NCI-H748 (cell line): ENCODE measurements at regions not wholly inside any gene's neighbourhood (a gene's known extent, or its start where the extent isn't known, plus 50 kb on each side); places are given as distances from the start of the nearest gene placed in this dataset.
A peak's percentile ranks its signal among the peaks of the same experiment; 100 is the strongest.
"Not testable (repeated sequence)": the region's sequence is repeated elsewhere in the genome, so short reads cannot be mapped to it uniquely, and the experiment has no call there.

ENCODE experiments used
- DNase-seq: peaks from one replicate; lab custom pipeline; 2025; ENCODE audit not compliant: unreplicated experiment; lab: John Stamatoyannopoulos, UW

DNA sequence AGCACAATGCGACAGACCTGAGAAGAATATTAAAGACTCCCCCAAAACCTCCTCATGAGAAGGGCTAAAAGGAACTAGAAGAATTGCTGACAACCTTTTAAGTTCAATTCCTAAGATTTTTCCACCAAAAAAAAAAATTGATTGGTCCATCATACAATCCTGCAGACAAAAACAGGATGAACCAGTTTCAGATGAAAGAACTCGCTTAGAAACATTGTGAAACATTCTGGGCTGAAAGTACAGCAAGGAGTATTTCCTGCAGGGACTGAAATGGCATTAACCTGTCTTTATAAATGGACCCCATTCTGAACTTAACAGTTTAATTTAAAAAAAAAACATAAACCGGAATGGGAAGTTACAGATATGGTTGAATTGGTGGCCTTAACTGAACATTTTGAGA is 96.0 kb upstream of the FAM174B start:
- no peak for DNase-seq

DNA sequence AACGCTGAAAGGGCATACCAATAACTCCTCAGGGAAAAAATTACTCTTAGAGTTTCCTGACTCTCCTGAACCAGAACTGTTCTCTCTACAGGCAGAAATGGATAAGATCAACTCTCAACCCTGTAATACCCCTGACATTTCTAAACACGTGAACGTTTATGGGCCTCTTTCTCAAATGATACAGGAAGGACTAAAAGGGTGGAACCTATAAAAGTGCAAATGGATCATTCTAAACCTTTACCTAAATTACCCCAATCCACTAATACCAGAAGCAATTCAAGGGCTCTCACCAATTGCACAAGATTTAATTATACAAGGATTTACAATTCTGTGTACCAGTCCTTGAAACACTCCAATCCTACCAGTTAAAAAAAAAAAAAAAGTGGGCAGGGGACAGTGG is 98.0 kb upstream of the FAM174B start:
- DNase-seq: no peak

DNA sequence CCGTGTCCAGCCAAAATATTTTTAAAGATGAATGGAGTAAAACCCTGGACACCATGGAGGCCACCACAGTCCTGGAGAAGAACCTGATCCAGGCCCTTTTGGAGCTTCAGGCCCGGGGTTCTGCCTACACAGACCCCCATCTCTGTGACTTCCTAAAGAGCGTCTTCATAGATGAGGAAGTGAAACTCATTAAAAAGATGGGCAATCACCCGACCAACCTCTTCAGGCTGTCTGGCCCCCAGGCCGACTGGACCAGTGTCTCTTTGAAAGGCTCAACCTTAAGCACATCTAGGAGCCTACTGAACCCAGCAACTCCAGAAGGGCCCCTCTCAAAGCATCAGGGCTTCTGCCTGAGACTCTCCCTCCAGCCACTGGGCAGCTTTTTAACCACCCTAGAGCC is 107.9 kb upstream of the FAM174B start:
- DNase-seq: no peak

DNA sequence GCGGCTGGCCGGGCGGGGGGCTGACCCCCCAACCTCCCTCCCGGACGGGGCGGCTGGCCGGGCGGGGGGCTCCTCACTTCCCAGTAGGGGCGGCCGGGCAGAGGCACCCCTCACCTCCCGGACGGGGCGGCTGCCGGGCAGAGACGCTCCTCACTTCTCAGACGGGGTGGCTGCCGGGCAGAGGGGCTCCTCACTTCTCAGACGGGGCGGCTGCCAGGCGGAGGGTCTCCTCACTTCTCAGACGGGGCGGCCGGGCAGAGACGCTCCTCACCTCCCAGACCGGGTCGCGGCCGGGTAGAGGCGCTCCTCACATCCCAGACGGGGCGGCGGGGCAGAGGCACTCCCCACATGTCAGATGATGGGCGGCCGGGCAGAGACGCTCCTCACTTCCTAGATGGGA is 112.6 kb upstream of the FAM174B start:
- not testable (repeated sequence) for DNase-seq

DNA sequence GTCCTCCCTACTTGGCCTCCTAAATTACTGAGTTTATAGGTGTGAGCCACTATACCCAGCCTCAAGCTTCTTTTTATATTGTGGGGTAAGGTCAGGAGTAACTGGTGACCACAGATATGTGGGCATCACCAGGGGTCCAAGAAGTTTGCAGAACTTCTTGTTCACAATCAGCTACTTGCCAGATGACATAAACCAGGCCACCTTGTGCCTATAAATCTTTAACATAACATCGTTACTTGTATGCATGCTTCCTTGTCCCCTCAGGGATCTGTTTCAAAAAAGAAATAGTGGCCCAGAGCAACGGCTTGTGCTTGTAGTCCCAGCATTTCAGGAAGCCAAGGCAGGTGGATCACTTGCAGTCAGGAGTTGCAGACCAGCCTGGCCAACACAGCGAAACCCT is 115.1 kb upstream of the FAM174B start:
- DNase-seq: no peak

DNA sequence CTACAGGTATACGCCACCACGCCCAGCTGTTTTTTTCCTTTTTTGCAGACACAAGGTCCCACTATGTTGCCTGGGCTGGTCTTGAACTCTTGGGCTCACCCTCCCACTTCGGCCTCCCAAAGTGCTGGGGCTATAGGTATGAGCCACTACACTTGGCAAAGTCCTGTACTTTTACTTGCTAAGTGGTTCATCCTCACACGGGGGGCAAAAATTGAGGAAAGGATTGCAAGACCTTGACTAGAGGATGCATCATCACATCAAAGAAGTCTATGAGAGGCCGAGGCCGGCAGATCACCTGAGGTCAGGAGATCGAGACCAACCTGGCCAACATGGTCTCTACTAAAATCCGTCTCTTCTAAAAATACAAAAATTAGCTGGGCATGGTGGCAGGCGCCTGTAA is 116.5 kb upstream of the FAM174B start:
- DNase-seq: no peak

DNA sequence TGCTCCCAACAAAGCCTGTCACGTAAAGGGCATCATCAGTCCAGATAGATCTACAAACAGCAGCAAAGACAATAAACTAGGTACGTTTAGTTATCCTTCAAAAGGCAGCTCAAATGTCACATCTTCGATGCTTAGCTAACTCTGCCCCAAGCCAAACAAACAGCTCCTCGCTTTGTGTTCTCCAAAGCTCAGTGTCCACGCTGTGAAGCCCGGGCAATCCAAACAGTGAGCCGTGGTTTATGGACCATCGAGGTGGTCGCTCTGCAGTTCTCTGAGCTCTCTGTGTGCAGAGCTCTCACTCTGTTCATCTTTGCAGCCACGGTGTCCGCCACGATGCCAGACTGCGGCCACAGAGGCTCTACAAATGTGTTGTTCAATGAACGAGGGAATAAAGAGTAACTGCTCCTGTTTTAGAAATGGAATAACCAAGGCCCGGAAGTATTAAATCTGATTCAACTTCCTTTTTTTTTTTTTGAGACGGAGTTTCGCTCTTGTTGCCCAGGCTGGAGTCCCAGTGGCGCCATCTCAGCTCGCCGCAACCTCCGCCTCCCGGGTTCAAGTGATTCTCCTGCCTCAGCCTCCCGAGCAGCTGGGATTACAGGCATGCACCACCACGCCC is 117.2 kb upstream of the FAM174B start:
- DNase-seq: peak; percentile 3

DNA sequence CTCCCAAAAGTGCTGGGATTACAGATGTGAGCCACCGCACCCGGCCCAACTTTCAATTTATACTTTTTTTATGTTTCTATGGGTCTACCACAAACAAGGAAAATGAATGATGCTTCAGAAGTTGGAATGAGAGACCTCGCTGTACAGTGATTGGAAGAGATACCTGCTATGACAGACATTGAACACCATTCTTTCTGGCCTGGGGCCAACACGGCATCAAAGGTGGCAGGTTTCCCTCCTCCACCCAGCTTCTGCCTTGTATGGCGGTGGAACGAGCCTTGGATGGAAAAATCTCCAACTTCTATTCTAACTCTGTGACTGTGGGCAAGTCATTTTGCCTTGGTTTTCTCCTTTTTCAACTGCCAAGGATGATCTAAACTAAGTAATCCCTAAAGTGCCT is 117.8 kb upstream of the FAM174B start:
- DNase-seq: no peak

DNA sequence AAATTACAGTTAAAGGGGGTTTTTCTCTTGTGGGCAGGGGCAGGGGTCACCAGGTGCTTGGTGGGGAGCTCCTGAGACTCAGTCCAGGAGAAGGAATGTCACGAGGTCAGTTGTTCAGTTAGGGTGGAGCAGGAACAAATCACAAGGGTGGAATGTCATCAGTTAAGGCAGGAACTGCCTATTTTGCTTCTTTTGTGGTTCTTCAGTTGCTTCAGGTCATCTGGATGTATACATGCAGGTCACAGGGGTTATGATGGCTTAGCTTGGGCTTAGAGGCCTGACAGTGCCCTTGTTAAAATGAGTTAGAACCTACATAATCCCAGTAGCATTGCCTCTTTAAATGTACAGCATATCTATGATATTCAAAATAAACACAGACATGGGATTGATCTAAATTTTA is 120.2 kb upstream of the CHD2 start:
- DNase-seq: no peak

DNA sequence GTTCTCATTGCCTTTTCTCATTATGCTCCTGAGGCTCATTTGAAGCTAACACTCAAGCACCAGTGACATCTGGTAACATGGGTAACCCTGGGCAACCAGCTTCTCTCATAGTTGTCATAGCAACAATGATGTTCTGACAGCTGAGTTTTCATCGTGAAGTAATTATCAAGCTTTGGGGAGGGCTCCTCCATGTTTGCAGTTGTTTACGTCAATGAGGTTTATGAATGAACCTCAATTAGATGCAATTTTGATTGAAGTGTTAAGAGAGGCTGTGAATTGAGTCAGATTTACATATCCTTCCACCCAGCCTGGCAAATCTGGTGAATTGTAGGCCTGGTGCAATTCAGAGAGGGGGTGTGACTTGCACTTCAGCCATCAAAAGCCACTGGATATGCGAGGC is 119.3 kb upstream of the CHD2 start:
- peak; percentile 98 for DNase-seq

DNA sequence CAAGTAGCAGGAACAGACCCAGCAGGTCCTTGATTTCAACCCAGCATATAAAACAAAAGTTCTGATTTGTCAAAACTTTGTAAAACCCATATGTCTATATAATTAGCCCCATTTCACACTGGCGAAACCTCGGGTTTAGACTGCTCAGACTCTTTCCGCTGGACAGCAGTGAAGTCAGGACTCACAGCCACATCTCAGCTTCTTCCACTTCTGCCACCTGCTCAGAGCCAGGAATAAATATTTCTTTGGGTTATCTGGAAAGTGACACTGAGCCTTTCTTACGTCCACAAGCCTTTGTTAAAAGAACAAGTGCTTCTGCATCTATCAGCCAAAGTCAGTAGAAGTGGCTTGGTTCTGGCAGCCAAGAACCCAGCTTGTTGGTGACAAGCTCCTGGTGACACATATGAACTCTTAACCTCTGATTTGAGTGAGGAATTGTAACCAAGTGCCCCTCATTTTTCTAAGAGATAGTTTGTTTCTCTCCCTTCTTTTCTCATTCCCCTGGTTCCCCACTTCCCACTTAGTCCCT is 118.1 kb upstream of the CHD2 start:
- no peak for DNase-seq

DNA sequence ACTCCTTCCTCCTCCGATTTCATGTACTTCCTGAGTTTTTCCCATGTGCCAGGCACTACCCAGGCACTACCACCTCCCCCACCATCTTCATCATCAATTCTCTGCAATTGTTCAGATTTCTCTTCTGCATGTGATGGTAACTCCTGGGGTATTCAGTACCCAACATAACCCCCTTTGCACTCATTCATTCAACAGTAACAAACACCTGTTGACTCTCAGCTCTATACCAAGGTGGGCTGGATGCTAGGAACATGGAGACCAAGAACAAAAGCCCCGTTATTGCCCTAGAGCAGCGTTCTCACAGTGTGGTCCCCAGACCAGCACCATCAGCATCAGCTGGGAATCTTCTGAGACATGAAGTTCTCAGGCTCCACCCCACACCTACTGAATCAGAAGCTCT is 113.0 kb upstream of the CHD2 start:
- no peak for DNase-seq

DNA sequence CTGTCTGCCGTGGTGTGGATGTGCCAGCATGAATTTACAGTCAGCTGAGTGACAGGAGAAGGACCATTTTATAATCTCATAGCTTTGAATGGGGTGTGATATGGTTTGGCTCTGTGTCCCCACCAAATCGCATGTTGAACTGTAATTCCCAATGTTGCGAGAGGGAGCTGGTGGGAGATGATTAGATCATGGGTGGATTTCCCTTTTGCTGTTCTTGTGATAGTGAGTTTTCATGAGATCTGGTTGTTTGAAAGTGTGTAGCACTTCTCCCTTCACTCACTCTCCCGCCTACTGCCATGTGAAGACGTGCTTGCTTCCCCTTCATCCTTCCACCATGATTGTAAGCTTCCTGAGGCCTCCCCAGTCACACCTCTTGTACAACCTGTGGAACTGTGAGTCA is 111.9 kb upstream of the CHD2 start:
- no peak for DNase-seq

DNA sequence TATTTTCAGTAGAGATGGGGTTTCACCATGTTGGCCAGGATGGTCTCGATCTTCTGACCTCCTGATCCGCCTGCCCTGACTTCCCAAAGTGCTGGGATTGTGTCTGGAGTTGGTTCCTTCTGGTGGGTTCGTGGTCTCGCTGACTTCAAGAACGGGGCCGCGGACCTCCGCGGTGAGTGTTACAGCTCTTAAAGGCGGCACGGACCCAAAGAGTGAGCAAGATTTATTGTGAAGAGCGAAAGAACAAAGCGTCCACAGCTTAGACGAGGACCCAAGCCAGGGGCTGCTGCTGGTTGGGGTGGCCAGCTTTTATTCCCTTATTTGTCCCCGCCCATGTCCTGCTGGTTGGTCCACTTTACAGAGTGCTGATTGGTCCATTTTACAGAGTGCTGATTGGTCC is 111.3 kb upstream of the CHD2 start:
- DNase-seq: not testable (repeated sequence)

DNA sequence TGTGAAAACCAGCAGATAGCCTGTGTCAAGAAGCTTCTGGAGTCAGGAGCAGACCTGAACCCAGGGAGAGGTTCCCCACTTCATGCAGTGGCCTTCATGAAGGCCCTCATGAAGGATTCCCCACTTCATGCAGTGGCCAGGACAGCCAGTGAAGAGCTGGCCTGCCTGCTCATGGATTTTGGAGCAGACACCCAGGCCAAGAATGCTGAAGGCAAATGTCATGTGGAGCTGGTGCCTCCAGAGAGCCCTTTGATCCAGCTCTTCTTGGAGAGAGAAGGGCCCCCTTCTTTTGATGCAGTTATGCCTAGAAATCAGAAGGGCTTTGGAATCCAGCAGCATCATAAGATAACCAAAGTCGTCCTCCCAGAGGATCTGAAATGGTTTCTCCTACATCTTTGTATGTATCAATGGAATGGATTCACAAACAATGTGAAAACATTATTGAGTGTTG is 103.9 kb upstream of the CHD2 start:
- DNase-seq: no peak

DNA sequence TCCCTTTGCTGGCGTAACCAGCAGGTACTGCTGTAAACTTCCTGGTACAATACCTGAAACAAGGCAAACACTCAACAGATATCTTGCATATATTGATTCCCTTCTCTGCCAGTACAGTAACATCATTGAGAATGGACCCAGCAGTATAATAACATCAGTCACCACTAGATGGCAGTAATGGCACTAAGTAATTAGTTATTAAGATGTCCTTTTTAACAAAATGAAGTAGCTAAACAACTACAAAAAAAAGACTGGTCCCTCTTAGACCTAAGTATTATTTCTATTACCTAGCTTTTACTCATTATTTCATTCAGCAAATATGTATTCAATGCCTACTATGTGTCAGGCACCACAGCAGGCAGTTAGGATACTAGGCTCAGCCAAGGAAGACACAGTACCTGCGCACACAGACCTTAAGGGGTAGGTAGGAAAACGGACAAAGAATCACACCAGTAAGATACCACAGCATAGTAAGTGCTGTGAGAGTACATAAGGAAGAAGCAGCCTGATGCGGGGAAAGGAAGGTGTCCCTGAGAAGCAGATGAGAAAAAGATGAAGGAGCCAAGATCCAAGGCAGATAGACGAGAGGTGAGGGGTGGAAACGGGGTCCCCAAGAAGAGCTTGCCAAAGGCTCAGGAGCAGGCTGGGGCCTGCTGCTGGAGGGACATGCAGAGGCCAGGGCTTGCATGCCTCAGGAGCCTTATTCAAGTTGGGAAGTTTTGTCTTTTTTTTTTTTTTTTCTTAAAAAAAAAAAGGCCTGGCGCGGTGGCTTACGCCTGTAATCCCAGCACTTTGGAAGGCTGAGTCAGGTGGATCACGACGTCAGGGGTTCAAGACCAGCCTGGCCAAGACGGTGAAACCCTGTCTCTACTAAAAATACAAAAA is 102.7 kb upstream of the CHD2 start:
- DNase-seq: peak; percentile 81

DNA sequence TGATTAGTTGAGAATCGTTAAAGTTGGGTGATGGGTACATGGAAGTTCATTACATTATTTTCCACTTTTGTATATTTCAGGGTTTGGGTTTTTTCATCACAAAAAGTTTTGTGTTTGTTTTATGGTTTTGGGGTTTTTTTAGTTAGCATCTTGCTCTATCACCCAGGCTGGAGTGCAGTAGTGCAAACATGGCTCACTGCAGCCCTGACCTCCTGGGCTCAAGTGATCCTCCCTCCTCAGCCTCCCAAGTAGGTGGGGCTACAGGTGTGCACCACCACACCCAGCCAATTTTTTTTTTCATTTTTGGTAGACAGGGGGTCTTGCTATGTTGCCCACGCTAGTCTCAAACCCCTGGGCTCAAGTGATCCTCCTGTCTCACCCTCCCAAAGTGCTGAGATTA is 100.1 kb upstream of the CHD2 start:
- DNase-seq: no peak

DNA sequence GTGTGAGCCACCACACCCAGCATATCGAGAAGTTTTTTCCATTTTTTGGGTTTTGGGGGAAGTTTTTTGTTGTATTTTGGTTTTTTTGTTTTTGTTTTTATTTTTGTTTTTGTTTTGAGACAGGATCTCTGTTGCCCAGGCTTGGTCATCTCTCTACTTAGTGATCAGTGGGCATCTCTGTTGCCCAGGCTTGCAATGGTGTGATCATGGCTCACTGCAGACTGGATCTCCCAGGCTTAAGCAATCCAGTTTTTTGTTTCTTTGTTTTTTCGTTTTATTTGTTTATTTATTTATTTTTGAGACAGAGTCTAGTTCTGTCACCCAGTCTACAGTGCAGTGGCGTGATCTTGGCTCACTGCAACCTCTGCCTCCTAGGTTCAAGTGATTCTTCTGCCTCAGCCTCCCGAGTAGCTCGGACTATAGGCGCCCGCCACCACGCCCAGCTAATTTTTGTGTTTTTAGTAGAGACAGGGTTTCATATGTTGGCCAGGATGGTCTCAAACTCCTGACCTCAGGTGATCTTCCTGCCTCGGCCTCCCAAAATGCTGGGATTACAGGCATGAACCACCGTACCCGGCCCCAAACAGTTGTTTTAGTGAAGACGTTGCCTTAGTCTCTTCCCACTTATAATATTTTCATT is 99.6 kb upstream of the CHD2 start:
- DNase-seq: not testable (repeated sequence)

DNA sequence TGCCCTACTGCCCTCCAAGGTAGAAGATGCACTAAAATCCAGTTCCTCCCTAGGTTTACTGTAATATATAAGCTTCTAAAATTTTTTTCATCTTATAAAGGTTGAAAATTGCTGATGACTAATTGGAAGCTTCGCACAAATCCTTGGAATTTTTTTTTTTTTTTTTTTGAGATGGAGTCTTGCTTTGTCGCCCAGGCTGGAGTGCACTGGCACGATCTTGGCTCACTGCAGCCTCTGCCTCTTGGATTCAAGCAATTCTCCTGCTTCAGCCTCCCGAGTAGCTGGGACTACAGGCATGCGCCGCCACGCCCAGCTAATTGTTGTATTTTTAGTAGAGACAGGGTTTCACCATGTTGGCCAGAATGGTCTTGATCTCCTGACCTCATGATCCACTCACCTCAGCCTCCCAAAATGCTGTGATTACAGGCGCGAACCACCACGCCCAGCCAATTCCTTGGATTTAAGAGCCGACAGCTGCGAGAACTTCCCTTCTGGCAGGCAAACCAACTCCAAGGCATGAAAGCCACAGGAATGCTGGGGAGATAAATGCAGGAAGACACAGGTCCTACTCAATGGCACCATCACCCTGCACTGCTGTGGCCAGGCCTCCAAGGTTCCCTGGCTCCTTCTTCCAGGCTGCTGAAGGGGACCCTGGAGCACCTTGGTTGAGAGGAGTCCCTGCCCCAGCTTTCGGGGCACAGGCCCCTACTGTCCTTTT is 98.9 kb upstream of the CHD2 start:
- DNase-seq: not testable (repeated sequence)

DNA sequence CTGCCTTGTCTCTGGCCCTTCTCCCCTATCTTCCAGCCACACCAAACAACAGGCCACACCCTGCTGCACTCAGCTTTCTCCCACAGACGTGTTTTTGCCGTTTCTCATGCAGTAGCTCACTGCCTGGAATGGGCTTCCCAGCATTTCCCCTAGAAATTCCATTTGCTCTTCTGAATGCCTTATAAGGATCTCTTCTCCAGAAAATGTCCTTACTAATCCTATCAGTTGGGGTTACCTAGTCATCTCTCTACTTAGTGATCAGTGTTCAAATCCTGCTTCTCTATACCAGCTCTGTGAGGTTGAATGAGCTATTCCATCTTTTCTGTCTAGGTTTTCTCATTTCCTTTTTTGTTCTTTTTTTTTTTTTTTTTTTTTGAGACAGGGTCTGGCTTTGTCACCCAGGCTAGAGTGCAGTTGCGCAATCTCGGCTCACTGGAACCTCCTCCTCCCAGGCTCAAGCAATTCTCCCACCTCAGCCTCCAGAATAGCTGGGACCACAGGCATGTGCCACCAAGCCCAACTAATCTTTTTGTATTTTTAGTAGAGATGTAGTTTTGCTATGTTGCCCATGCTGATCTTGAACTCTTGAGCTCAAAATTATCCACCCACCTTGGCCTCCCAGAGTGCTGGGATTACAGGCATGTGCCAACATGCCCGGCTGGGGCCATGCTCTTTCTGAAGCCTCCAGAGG is 98.2 kb upstream of the CHD2 start:
- DNase-seq: no peak

DNA sequence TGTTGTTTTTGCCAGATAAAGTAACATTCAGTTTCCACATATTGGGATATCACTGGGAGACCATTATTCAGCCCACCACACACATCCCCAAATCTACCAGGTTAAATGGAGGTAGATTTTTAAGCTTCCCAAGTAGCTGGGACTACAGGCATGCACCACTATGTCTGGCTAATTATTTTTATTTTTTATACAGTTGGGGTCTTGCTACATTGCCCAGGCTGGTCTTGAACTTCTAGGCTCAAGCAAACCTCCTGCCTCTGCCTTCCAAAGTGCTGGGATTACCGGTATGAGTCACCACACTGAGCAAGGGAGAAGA is 96.6 kb upstream of the CHD2 start:
- no peak for DNase-seq
